ENCODE measurements at regions not wholly inside any gene's neighbourhood (a gene's known extent, or its start where the extent isn't known, plus 50 kb on each side); places are given as distances from the start of the nearest gene placed in this dataset.

GRCh38 chr7:152514771-152515105 is 78.9 kb upstream of the KMT2C start:
- no peak for TF ChIP-seq EZH2phosphoT487 (IDR thresholded peaks at IDR 0.05; ENCODE audit: insufficient read depth, low read depth)
- no peak for TF ChIP-seq EZH2 (IDR thresholded peaks at IDR 0.05; ENCODE audit: insufficient read depth, poor library complexity, severe bottlenecking)
